GM12878 (cell line): ENCODE measurements at regions not wholly inside any gene's neighbourhood (a gene's known extent, or its start where the extent isn't known, plus 50 kb on each side); places are given as distances from the start of the nearest gene placed in this dataset.

Experiments used
- ATAC-seq: fragments of 200-7000 bp; cut with Tn5 transposase; 3 replicates; pipeline ENCODE4 v1.9.1; 2020; ENCODE audit warnings: mild to moderate bottlenecking, moderate library complexity
- BruUV-seq: library from RNA; stranded (reverse); fragments of 400-500 nt; replicated peaks from 2 replicates; lab custom pipeline; 2021; lab: Mats Ljungman, UMichigan
- CTCF ChIA-PET: fragments of 300-600 bp; sonication (Branson Sonifier 250); formaldehyde crosslinking; extraction: SDS; loops from one replicate; lab custom pipeline; 2021; ENCODE audit warnings: inconsistent platforms; lab: Yijun Ruan, JAX
- POLR2A ChIA-PET: fragments of 350-600 bp; formaldehyde crosslinking; extraction: SDS; loops from one replicate; lab custom pipeline; 2021; ENCODE audit warnings: inconsistent platforms; lab: Charles Lee
- RAD21 ChIA-PET: fragments of 300-600 bp; sonication (Branson Sonifier 250); formaldehyde crosslinking; loops from one replicate; lab custom pipeline; 2023; ENCODE audit warnings: antibody characterized with exemption; ENCODE audit not compliant: unreplicated experiment; lab: Charles Lee
- SMC1A ChIA-PET: fragments of 300-600 bp; sonication (Branson Sonifier 250); formaldehyde crosslinking; loops from one replicate; lab custom pipeline; 2023; ENCODE audit not compliant: unreplicated experiment, uncharacterized antibody; lab: Charles Lee
- DNase-seq: peaks from one replicate; pipeline ENCODE4 v3.0.0-alpha.2; 2011; ENCODE audit warnings: low read depth, low spot score
- FAIRE-seq: peaks from 3 replicates; lab custom pipeline; 2011; peaks lifted over from hg19 to GRCh38; lab: Jason Lieb, UNC
- H2AFZ ChIP-seq: 2 replicates; pipeline ENCODE4 v1.6.0; 2011; ENCODE audit warnings: low read depth, low read length, control low read depth; ENCODE audit not compliant: control insufficient read depth
- H3K27ac ChIP-seq: 2 replicates; pipeline ENCODE4 v1.5.1; 2011; ENCODE audit warnings: control low read depth; ENCODE audit not compliant: control insufficient read depth, insufficient read depth
- H3K27me3 ChIP-seq, 2 experiments: replicated peaks in 1 of 2; 2 replicates each; pipeline versions ENCODE4 v1.6.0 to v1.6.1; 2011; ENCODE audit warnings: low read length in 1 of 2; ENCODE audit not compliant: control insufficient read depth in 2 of 2, insufficient read depth in 2 of 2
- H3K36me3 ChIP-seq, 2 experiments: 2 replicates each; pipeline ENCODE4 v1.5.1; 2011; ENCODE audit warnings: low read length in 1 of 2; ENCODE audit not compliant: control insufficient read depth in 2 of 2, insufficient read depth in 2 of 2
- H3K4me1 ChIP-seq: 2 replicates; pipeline ENCODE4 v1.6.1; 2011; ENCODE audit warnings: mild to moderate bottlenecking, low read length, moderate library complexity, mixed read lengths; ENCODE audit not compliant: control insufficient read depth, insufficient read depth
- H3K4me2 ChIP-seq: 2 replicates; pipeline ENCODE4 v1.6.0; 2011; ENCODE audit warnings: control low read depth; ENCODE audit not compliant: control insufficient read depth, insufficient read depth
- H3K4me3 ChIP-seq: fragments of 200-600 bp; sonication (generic); 2 replicates; pipeline ENCODE4 v1.5.1; 2016
- H3K79me2 ChIP-seq: 2 replicates; pipeline ENCODE4 v1.6.0; 2011; ENCODE audit warnings: low read length; ENCODE audit not compliant: control insufficient read depth, insufficient read depth
- H3K9ac ChIP-seq: 2 replicates; pipeline ENCODE4 v1.8.0; 2011; ENCODE audit warnings: low read length, control low read depth, mixed read lengths; ENCODE audit not compliant: control insufficient read depth, insufficient read depth
- H3K9me3 ChIP-seq: replicated peaks from 3 replicates; pipeline ENCODE4 v1.5.1; 2011; ENCODE audit warnings: mild to moderate bottlenecking, low read length; ENCODE audit not compliant: control insufficient read depth, insufficient read depth
- H4K20me1 ChIP-seq: 2 replicates; pipeline ENCODE4 v1.6.0; 2011; ENCODE audit not compliant: control insufficient read depth, insufficient read depth
- BHLHE40 ChIP-seq, 2 experiments: fragments of 450-650 bp in 1 of 2; IDR thresholded peaks; 2 replicates each; pipeline ENCODE4 v1.6.1; 2011 to 2017; ENCODE audit warnings: low read depth in 2 of 2, borderline replicate concordance in 1 of 2, improper control_type of control experiment in 1 of 2, low read length in 1 of 2, mild to moderate bottlenecking in 1 of 2
- CREB1 ChIP-seq: IDR thresholded peaks from 2 replicates; pipeline ENCODE4 v1.6.1; 2012; ENCODE audit warnings: low read depth, mild to moderate bottlenecking, inconsistent platforms
- EP300 ChIP-seq, 2 experiments: fragments of 150-350 bp in 1 of 2; IDR thresholded peaks; 2 replicates each; pipeline ENCODE4 v1.6.1; 2011 to 2012; ENCODE audit warnings: low read depth in 2 of 2, low read length in 2 of 2, borderline replicate concordance in 1 of 2, improper control_type of control experiment in 1 of 2, inconsistent platforms in 1 of 2; ENCODE audit not compliant: control insufficient read depth in 1 of 2
- FOS ChIP-seq: IDR thresholded peaks from 3 replicates; pipeline ENCODE4 v1.6.1; 2011; ENCODE audit warnings: borderline replicate concordance; ENCODE audit not compliant: insufficient read length; ENCODE audit errors: extremely low read depth
- HDGF ChIP-seq: fragments of 450-650 bp; IDR thresholded peaks from 2 replicates; pipeline ENCODE4 v1.6.1; 2016; ENCODE audit warnings: antibody characterized with exemption
- KAT2A ChIP-seq: conservative IDR thresholded peaks from 2 replicates; pipeline ENCODE4 v1.6.1; 2011; ENCODE audit warnings: low read depth, low read length; ENCODE audit not compliant: control insufficient read depth
- KLF5 ChIP-seq: fragments of 450-650 bp; IDR thresholded peaks from 2 replicates; pipeline ENCODE4 v1.6.1; 2014; ENCODE audit warnings: mild to moderate bottlenecking; ENCODE audit not compliant: partially characterized antibody
- MAX ChIP-seq: IDR thresholded peaks from 2 replicates; pipeline ENCODE4 v1.6.1; 2012; ENCODE audit warnings: low read depth, low read length, improper control_type of control experiment
- NR2F1 ChIP-seq: fragments of 450-650 bp; conservative IDR thresholded peaks from 2 replicates; pipeline ENCODE4 v1.6.1; 2017; ENCODE audit warnings: mild to moderate bottlenecking
- RBBP5 ChIP-seq: fragments of 200-600 bp; sonication (generic); conservative IDR thresholded peaks from 2 replicates; pipeline ENCODE4 v1.6.1; 2016
- RUNX3 ChIP-seq: IDR thresholded peaks from 2 replicates; pipeline ENCODE4 v1.6.1; 2012; ENCODE audit warnings: low read length, inconsistent platforms
- SREBF2 ChIP-seq: IDR thresholded peaks from 2 replicates; pipeline ENCODE4 v1.6.1; 2012; ENCODE audit warnings: mild to moderate bottlenecking, low read length
- TCF12 ChIP-seq: IDR thresholded peaks from 2 replicates; pipeline ENCODE4 v1.6.1; 2011; ENCODE audit warnings: low read depth, mild to moderate bottlenecking, low read length
- ZBTB33 ChIP-seq: fragments of 450-650 bp; IDR thresholded peaks from 2 replicates; pipeline ENCODE4 v1.6.1; 2017; ENCODE audit warnings: mild to moderate bottlenecking
- ZNF384 ChIP-seq: IDR thresholded peaks from 2 replicates; pipeline ENCODE4 v1.6.1; 2012; ENCODE audit warnings: low read depth, mild to moderate bottlenecking, low read length, improper control_type of control experiment, borderline replicate concordance
- WGBS: methylation state at CpG from one replicate; pipeline ENCODE4 v1.1.6; 2016; ENCODE audit warnings: low lambda C conversion rate; ENCODE audit not compliant: insufficient replicate concordance, insufficient coverage; ENCODE audit errors: missing lambda C conversion rate; 5-methylcytosine and 5-hydroxymethylcytosine counted together
- in situ Hi-C: fragments of 300-500 bp; cut with MboI; formaldehyde crosslinking; loops from 9 replicates; pipeline ENCODE4 v1.14.3; 2018; ENCODE audit warnings: mixed read lengths
- intact Hi-C: fragments of 100-400 bp; cut with micrococcal nuclease; formaldehyde crosslinking; loops from one replicate; pipeline ENCODE4 v1.14.2; 2022; ENCODE audit not compliant: unreplicated experiment

GRCh38 chr12:89251342-89252271 lies 100.7 kb downstream of the DUSP6 start:
- no peak for TF ChIP-seq KAT2A
- no peak for TF ChIP-seq EP300 (IDR thresholded peaks at IDR 0.05; ENCODE audit: borderline replicate concordance in 1 of 2, control insufficient read depth in 1 of 2, low read depth in 2 of 2, low read length in 2 of 2)
- no peak for TF ChIP-seq KLF5
- TF ChIP-seq FOS, result no peak
- no peak for TF ChIP-seq TCF12
- no peak for TF ChIP-seq MAX
- no peak for TF ChIP-seq BHLHE40 (IDR thresholded peaks at IDR 0.05; ENCODE audit: borderline replicate concordance in 1 of 2, low read depth in 2 of 2, low read length in 1 of 2)
- TF ChIP-seq CREB1, result no peak
- no peak for TF ChIP-seq NR2F1
- TF ChIP-seq ZBTB33, result no peak
- no peak for TF ChIP-seq RBBP5
- TF ChIP-seq RUNX3, result no peak
- no peak for TF ChIP-seq SREBF2
- no peak for TF ChIP-seq HDGF
- TF ChIP-seq ZNF384, result no peak
- in situ Hi-C loops, result no loop called here

More at GRCh38 chr12:89251342-89252271, 100.7 kb downstream of the DUSP6 start:
- Histone ChIP-seq H3K9ac (no peak overlapping the region), H3K9me3 (no peaks in the 10 kb centered on the region), H3K4me2 (no peak overlapping the region), H4K20me1 (no peaks in the 10 kb centered on the region), H3K27ac (no peak overlapping the region), H2AFZ (no peak overlapping the region), H3K27me3 (no peaks in the 10 kb centered on the region), H3K4me3 (no peak overlapping the region), H3K36me3 (no peaks in the 10 kb centered on the region), H3K79me2 (no peaks in the 10 kb centered on the region), H3K4me1 (no peaks in the 10 kb centered on the region)
- no peak for DNase-seq
- ChIA-PET RAD21 (no interaction called here), CTCF (no interaction called here), POLR2A (no interaction called here), SMC1A (no interaction called here)
- no peak for ATAC-seq
- 56% methylated on average over 6 of the region's 6 CpGs for WGBS
- no peak for FAIRE-seq
- intact Hi-C loops, result no loop called here
- no TSS peak for BruUV-seq
